Neural cell (in vitro differentiated cells): ENCODE measurements at regions not wholly inside any gene's neighbourhood (a gene's known extent, or its start where the extent isn't known, plus 50 kb on each side); places are given as distances from the start of the nearest gene placed in this dataset.

Experiments
- H2AFZ ChIP-seq: fragments of 200-600, 300-800 bp; sonication (generic), shearing (Covaris generic); 2 replicates; pipeline ENCODE4 v1.6.0; 2014; ENCODE audit warnings: low read depth, mild to moderate bottlenecking, antibody characterized with exemption, low read length, moderate library complexity
- H3F3A ChIP-seq: fragments of 200-600 bp; shearing (Covaris generic); 2 replicates; pipeline ENCODE4 v1.6.1; 2016; ENCODE audit warnings: mild to moderate bottlenecking, moderate library complexity, mixed read lengths, antibody characterized with exemption, low read length; ENCODE audit not compliant: insufficient read depth, poor library complexity, severe bottlenecking
- H3K27ac ChIP-seq: fragments of 200-600, 300-800 bp; sonication (generic), shearing (Covaris generic); 2 replicates; pipeline ENCODE4 v1.5.1; 2014; ENCODE audit warnings: mild to moderate bottlenecking, low read length, moderate library complexity
- H3K27me3 ChIP-seq: fragments of 300-800, 200-600 bp; sonication (generic), shearing (Covaris generic); 2 replicates; pipeline ENCODE4 v1.6.0; 2014; ENCODE audit warnings: mild to moderate bottlenecking, low read depth, low read length, moderate library complexity; ENCODE audit not compliant: insufficient read depth
- H3K36me3 ChIP-seq: fragments of 300-800, 200-600 bp; sonication (generic), shearing (Covaris generic); 2 replicates; pipeline ENCODE4 v1.5.1; 2014; ENCODE audit warnings: mild to moderate bottlenecking, antibody characterized with exemption, low read length, moderate library complexity; ENCODE audit not compliant: insufficient read depth
- H3K4me2 ChIP-seq: fragments of 300-800, 200-600 bp; sonication (generic), shearing (Covaris generic); 2 replicates; pipeline ENCODE4 v1.6.0; 2014; ENCODE audit warnings: mild to moderate bottlenecking, low read length
- H3K4me3 ChIP-seq: fragments of 300-800, 200-600 bp; sonication (generic), shearing (Covaris generic); 2 replicates; pipeline ENCODE4 v1.5.1; 2014; ENCODE audit warnings: mild to moderate bottlenecking, low read length, moderate library complexity
- H3K79me2 ChIP-seq: fragments of 200-600 bp; shearing (Covaris generic); replicated peaks from 2 replicates; pipeline ENCODE4 v1.6.0; 2014; ENCODE audit warnings: mild to moderate bottlenecking, low read length, moderate library complexity; ENCODE audit not compliant: insufficient read depth
- H3K9ac ChIP-seq: fragments of 300-800, 200-600 bp; sonication (generic), shearing (Covaris generic); 2 replicates; pipeline ENCODE4 v1.6.1; 2016; ENCODE audit warnings: mild to moderate bottlenecking, low read length, mixed read lengths
- H3K9me2 ChIP-seq: fragments of 200-600 bp; shearing (Covaris generic); 2 replicates; pipeline ENCODE4 v1.6.1; 2016; ENCODE audit warnings: mild to moderate bottlenecking, low read length, mixed read lengths; ENCODE audit not compliant: insufficient read depth
- H3K9me3 ChIP-seq: fragments of 200-600, 300-800 bp; sonication (generic), shearing (Covaris generic); 2 replicates; pipeline ENCODE4 v1.6.1; 2016; ENCODE audit warnings: mild to moderate bottlenecking, mixed run types, low read length, moderate library complexity, mixed read lengths
- H4K20me1 ChIP-seq: fragments of 200-600 bp; shearing (Covaris generic); 2 replicates; pipeline ENCODE4 v1.6.1; 2016; ENCODE audit warnings: mild to moderate bottlenecking, mixed run types; ENCODE audit not compliant: insufficient read depth
- CTCF ChIP-seq: fragments of 450-650 bp; IDR thresholded peaks from 2 replicates; pipeline ENCODE4 v1.5.1; 2014; ENCODE audit warnings: antibody characterized with exemption, mild to moderate bottlenecking, moderate library complexity; ENCODE audit not compliant: poor library complexity, severe bottlenecking
- EP300 ChIP-seq: fragments of 450-650 bp; conservative IDR thresholded peaks from 2 replicates; pipeline ENCODE4 v1.6.1; 2014; ENCODE audit warnings: antibody characterized with exemption, mild to moderate bottlenecking, moderate library complexity; ENCODE audit not compliant: poor library complexity, severe bottlenecking
- EZH2 ChIP-seq: fragments of 200-600, 300-800 bp; shearing (Covaris generic), sonication (generic); IDR thresholded peaks from 2 replicates; pipeline ENCODE4 v1.6.1; 2014; ENCODE audit warnings: antibody characterized with exemption, low read length, borderline replicate concordance, mild to moderate bottlenecking; ENCODE audit not compliant: insufficient read depth, poor library complexity, severe bottlenecking
- MXI1 ChIP-seq: fragments of 450-650 bp; conservative IDR thresholded peaks from 2 replicates; pipeline ENCODE4 v1.6.1; 2014; ENCODE audit warnings: antibody characterized with exemption, mild to moderate bottlenecking; ENCODE audit not compliant: poor library complexity, severe bottlenecking
- POLR2AphosphoS5 ChIP-seq: IDR thresholded peaks from 2 replicates; pipeline ENCODE4 v1.6.1; 2012
- RAD21 ChIP-seq: fragments of 450-650 bp; conservative IDR thresholded peaks from 2 replicates; pipeline ENCODE4 v1.6.1; 2014; ENCODE audit warnings: antibody characterized with exemption, mild to moderate bottlenecking, moderate library complexity
- REST ChIP-seq: IDR thresholded peaks from 2 replicates; pipeline ENCODE4 v1.6.1; 2012; ENCODE audit warnings: borderline replicate concordance
- SMC3 ChIP-seq: fragments of 450-650 bp; conservative IDR thresholded peaks from 2 replicates; pipeline ENCODE4 v1.6.1; 2014; ENCODE audit warnings: antibody characterized with exemption, mild to moderate bottlenecking, moderate library complexity; ENCODE audit not compliant: poor library complexity
- TAF1 ChIP-seq: IDR thresholded peaks from 2 replicates; pipeline ENCODE4 v1.6.1; 2012; ENCODE audit warnings: low read depth

GRCh38 chr9:108331596-108331995 is 524.2 kb downstream of the ACTL7B start:
- H4K20me1 ChIP-seq: no peaks in the 10 kb centered on the region
- H3K4me2 ChIP-seq: no peak overlapping the region
- H3K27ac ChIP-seq: no peak overlapping the region
- H3K4me3 ChIP-seq: no peak overlapping the region
- H2AFZ ChIP-seq: no peak overlapping the region
- no peaks in the 10 kb centered on the region for H3K27me3 ChIP-seq
- TF ChIP-seq MXI1: no peak
- no peak for TF ChIP-seq REST
- no peak for TF ChIP-seq TAF1
- TF ChIP-seq EP300: no peak
- no peak for TF ChIP-seq SMC3
- no peak for TF ChIP-seq CTCF
- TF ChIP-seq POLR2AphosphoS5: no peak
- no peak for TF ChIP-seq RAD21
- TF ChIP-seq EZH2: no peak
- H3K9me3 ChIP-seq: no peaks in the 10 kb centered on the region
- no peaks in the 10 kb centered on the region for H3K79me2 ChIP-seq
- no peaks in the 10 kb centered on the region for H3F3A ChIP-seq
- no peaks in the 10 kb centered on the region for H3K36me3 ChIP-seq
- H3K9me2 ChIP-seq: no peaks in the 10 kb centered on the region
- no peak overlapping the region for H3K9ac ChIP-seq

GRCh38 chr9:108325406-108325805 is 530.4 kb downstream of the ACTL7B start:
- TF ChIP-seq CTCF (no peak), EP300 (no peak), MXI1 (no peak), EZH2 (no peak), SMC3 (no peak), REST (no peak), TAF1 (no peak), RAD21 (no peak), POLR2AphosphoS5 (no peak)

More at GRCh38 chr9:108325406-108325805, 530.4 kb downstream of the ACTL7B start:
- no peak overlapping the region for H3K4me3 ChIP-seq
- H3K27ac ChIP-seq: no peak overlapping the region
- H3K9me3 ChIP-seq: no peaks in the 10 kb centered on the region
- H4K20me1 ChIP-seq: no peaks in the 10 kb centered on the region
- H3K36me3 ChIP-seq: no peaks in the 10 kb centered on the region
- no peaks in the 10 kb centered on the region for H3K27me3 ChIP-seq
- no peaks in the 10 kb centered on the region for H3F3A ChIP-seq
- no peak overlapping the region for H2AFZ ChIP-seq
- no peak overlapping the region for H3K9ac ChIP-seq
- H3K4me2 ChIP-seq: no peak overlapping the region
- H3K9me2 ChIP-seq: no peaks in the 10 kb centered on the region
- no peaks in the 10 kb centered on the region for H3K79me2 ChIP-seq
